ENCODE measurements at regions not wholly inside any gene's neighbourhood (a gene's known extent, or its start where the extent isn't known, plus 50 kb on each side); places are given as distances from the start of the nearest gene placed in this dataset.

DNA sequence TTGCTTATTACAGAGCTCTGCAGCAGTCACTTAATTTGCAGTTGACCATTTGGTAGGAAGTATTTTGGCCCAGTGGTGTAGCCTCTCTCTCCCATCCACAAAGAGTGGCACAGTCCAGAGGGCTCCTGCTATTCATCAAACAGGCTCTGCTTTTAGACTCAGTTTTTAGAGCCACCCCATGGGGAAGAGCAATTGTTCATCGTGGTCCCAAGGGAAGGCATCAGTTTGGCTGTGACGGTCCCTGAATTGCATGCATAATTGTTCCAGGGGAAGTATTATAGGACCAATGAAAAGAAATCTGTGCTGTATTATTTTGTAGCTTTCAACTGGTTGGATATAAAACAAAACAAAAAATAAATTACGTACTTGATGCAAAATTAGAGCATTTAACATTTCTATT lies 799.0 kb downstream of the DACH1 start:
- Histone ChIP-seq H3K36me3 (ENCODE audit: control insufficient read depth in 5 of 5, insufficient read depth in 5 of 5, low read length in 5 of 5) (no peaks in the 10 kb centered on the region), H3K27ac (ENCODE audit: low read depth, low read length) (no peak overlapping the region)

DNA sequence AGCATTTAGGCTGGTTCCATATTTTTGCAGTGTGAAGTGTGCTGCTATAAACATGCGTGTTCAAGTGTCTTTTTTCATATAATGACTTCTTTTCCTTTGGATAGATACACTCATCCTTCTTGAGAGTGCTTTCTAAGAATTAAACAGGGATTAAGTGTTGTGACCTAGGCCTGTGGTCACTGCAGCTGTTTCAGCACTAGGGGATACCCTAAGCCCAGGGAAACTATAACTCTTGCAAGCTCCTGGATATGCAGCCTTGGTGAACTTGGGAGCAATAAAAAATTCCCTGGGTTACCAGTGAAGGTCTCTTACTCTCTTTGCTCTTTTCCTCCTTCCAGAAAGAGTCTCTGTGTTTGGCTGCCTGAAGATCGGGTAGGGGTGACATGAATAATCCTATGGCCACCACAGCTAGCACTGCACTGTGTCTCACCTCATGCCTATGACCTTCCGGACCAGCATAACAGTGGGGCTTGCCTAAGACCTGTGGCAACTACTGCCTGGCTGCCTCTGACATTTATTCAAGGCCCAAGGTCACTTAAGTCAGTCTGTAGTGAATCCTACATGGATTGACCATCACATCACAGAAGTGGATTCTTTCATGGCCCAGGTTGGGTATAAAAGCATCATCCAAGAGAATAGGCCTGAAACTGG lies 799.7 kb downstream of the DACH1 start:
- Histone ChIP-seq H3K4me1 (ENCODE audit: control insufficient read depth in 5 of 5, insufficient read depth in 5 of 5, low read length in 5 of 5) (no peaks in the 10 kb centered on the region), H3K27me3 (ENCODE audit: control insufficient read depth in 5 of 5, insufficient read depth in 4 of 5, low read length in 5 of 5) (no peaks in the 10 kb centered on the region), H3K9ac (ENCODE audit: low read length in 5 of 5) (no peak overlapping the region), H3K9me3 (ENCODE audit: control insufficient read depth in 5 of 5, low read length in 5 of 5) (peaks cover 0 to 3% (median 0%) of the 10 kb centered on the region in 5 donors), H3K27ac (ENCODE audit: low read depth, low read length) (no peak overlapping the region), H3K36me3 (ENCODE audit: control insufficient read depth in 5 of 5, insufficient read depth in 5 of 5, low read length in 5 of 5) (no peaks in the 10 kb centered on the region), H3K4me3 (ENCODE audit: low read depth in 1 of 5, low read length in 5 of 5) (no peak overlapping the region)

More for the DNA sequence above, 799.0 kb downstream of the DACH1 start:
- H3K9ac ChIP-seq (ENCODE audit: low read length in 5 of 5): no peak overlapping the region
- H3K9me3 ChIP-seq (ENCODE audit: control insufficient read depth in 5 of 5, low read length in 5 of 5): no peaks in the 10 kb centered on the region
- H3K4me1 ChIP-seq (ENCODE audit: control insufficient read depth in 5 of 5, insufficient read depth in 5 of 5, low read length in 5 of 5): no peaks in the 10 kb centered on the region
- no peaks in the 10 kb centered on the region for H3K27me3 ChIP-seq (ENCODE audit: control insufficient read depth in 5 of 5, insufficient read depth in 4 of 5, low read length in 5 of 5)
- H3K4me3 ChIP-seq (ENCODE audit: low read depth in 1 of 5, low read length in 5 of 5): no peak overlapping the region

DNA sequence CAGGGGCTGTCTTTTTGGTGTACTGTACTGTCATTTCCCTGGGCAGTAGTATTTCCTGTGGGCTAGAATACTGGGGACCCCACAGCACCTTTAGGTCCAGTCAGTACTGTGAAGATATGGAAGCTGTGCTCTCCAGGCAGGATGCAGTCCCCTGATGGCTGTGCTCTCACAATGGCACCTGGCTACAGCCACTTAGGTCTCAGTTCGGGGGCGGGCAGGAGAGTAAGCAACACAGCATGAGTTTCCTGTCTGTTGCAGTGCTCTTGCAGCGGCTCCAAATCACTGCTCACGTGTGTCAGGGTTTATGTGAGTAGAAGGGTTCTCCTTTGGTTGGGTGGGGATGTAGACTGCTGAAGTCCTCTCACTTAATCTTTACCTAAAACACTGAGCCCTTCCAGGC lies 810.4 kb downstream of the DACH1 start:
- no peak overlapping the region for H3K9ac ChIP-seq (ENCODE audit: low read length in 5 of 5)
- peaks cover 0 to 10% (median 7%) of the 10 kb centered on the region in 5 donors for H3K9me3 ChIP-seq (ENCODE audit: control insufficient read depth in 5 of 5, low read length in 5 of 5)
- H3K4me1 ChIP-seq (ENCODE audit: control insufficient read depth in 5 of 5, insufficient read depth in 5 of 5, low read length in 5 of 5): peaks cover 0 to 2% (median 0%) of the 10 kb centered on the region in 5 donors
- H3K4me3 ChIP-seq (ENCODE audit: low read depth in 1 of 5, low read length in 5 of 5): no peak overlapping the region
- no peak overlapping the region for H3K27ac ChIP-seq (ENCODE audit: low read depth, low read length)
- no peaks in the 10 kb centered on the region for H3K36me3 ChIP-seq (ENCODE audit: control insufficient read depth in 5 of 5, insufficient read depth in 5 of 5, low read length in 5 of 5)
- no peaks in the 10 kb centered on the region for H3K27me3 ChIP-seq (ENCODE audit: control insufficient read depth in 5 of 5, insufficient read depth in 4 of 5, low read length in 5 of 5)

DNA sequence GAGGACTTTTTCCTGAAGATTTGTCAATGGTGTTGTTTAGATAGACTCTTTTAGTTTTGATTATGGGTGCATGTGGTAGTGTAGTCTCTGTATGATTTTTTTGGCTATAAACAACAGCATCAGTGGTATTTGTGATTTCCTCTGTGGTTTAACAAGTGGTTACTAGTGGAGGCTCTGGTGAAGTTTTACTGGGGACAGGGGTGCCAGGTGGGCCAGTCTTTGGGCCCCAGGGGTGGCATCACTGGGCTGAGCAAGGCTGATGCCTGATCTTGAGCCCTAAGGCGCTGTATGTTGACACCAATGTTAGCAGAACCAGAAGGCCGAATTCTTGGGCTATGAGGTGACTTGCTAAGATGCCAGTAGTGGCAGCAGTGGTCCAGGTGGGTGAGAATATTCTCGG lies 811.4 kb downstream of the DACH1 start:
- Histone ChIP-seq H3K27me3 (ENCODE audit: control insufficient read depth in 5 of 5, insufficient read depth in 4 of 5, low read length in 5 of 5) (no peaks in the 10 kb centered on the region), H3K9ac (ENCODE audit: low read length in 5 of 5) (no peak overlapping the region), H3K4me1 (ENCODE audit: control insufficient read depth in 5 of 5, insufficient read depth in 5 of 5, low read length in 5 of 5) (peaks cover 0 to 2% (median 0%) of the 10 kb centered on the region in 5 donors), H3K27ac (ENCODE audit: low read depth, low read length) (no peak overlapping the region), H3K36me3 (ENCODE audit: control insufficient read depth in 5 of 5, insufficient read depth in 5 of 5, low read length in 5 of 5) (no peaks in the 10 kb centered on the region), H3K9me3 (ENCODE audit: control insufficient read depth in 5 of 5, low read length in 5 of 5) (peaks cover 0 to 10% (median 7%) of the 10 kb centered on the region in 5 donors), H3K4me3 (ENCODE audit: low read depth in 1 of 5, low read length in 5 of 5) (no peak overlapping the region)

- Histone ChIP-seq H3K36me3 (ENCODE audit: control insufficient read depth in 5 of 5, insufficient read depth in 5 of 5, low read length in 5 of 5) (no peaks in the 10 kb centered on the region), H3K4me1 (ENCODE audit: control insufficient read depth in 5 of 5, insufficient read depth in 5 of 5, low read length in 5 of 5) (peaks cover 0 to 2% (median 0%) of the 10 kb centered on the region in 5 donors), H3K27me3 (ENCODE audit: control insufficient read depth in 5 of 5, insufficient read depth in 4 of 5, low read length in 5 of 5) (no peaks in the 10 kb centered on the region), H3K9me3 (ENCODE audit: control insufficient read depth in 5 of 5, low read length in 5 of 5) (peaks cover 0 to 10% (median 7%) of the 10 kb centered on the region in 5 donors), H3K4me3 (ENCODE audit: low read depth in 1 of 5, low read length in 5 of 5) (no peak overlapping the region), H3K9ac (ENCODE audit: low read length in 5 of 5) (no peak overlapping the region), H3K27ac (ENCODE audit: low read depth, low read length) (no peak overlapping the region)
These were observed 812.0 kb downstream of the DACH1 start for GRCh38 chr13:71055047-71055446.

DNA sequence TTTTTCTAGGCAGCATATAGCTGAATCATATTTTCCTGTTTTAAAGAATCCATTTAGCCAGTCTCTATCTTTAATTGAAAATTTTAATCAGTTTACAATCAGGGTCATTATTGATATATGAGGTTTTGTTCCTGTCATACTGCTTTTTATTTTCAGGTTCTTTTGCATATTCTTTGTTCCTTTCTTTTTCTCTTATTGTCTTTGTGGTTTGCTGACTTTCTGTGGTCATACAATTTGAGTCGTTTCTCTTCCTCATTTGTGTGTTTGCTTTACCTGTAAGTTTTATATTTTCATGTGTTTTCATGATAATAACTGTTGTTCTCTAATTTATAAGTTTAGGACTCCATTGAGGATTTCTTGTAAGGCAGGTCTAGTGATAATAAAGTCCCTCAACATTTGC lies 812.6 kb downstream of the DACH1 start:
- no peak overlapping the region for H3K27ac ChIP-seq (ENCODE audit: low read depth, low read length)

DNA sequence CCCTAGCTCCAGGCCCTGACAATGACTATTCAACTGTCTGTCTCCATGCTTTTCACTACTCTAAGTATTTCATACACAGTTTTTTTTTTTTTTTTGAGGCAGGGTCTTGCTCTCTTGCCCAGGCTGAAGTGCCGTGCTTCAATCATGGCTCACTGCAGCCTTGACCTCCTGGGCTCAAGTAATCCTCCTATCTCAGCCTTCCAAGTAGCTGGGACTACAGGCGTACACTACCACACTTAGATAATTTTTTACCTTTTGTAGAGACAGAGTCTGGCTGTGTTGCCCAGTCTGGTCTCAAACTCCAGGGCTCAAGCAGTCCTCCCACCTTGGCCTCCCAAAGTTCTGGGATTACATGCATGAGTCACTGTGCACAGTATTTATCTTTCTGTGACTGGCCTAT lies 815.4 kb downstream of the DACH1 start:
- Histone ChIP-seq H3K4me3 (ENCODE audit: low read depth in 1 of 5, low read length in 5 of 5) (no peak overlapping the region), H3K4me1 (ENCODE audit: control insufficient read depth in 5 of 5, insufficient read depth in 5 of 5, low read length in 5 of 5) (peaks cover 0 to 2% (median 0%) of the 10 kb centered on the region in 5 donors), H3K9ac (ENCODE audit: low read length in 5 of 5) (no peak overlapping the region), H3K27ac (ENCODE audit: low read depth, low read length) (no peak overlapping the region), H3K36me3 (ENCODE audit: control insufficient read depth in 5 of 5, insufficient read depth in 5 of 5, low read length in 5 of 5) (no peaks in the 10 kb centered on the region), H3K9me3 (ENCODE audit: control insufficient read depth in 5 of 5, low read length in 5 of 5) (peaks cover 0 to 10% (median 7%) of the 10 kb centered on the region in 5 donors), H3K27me3 (ENCODE audit: control insufficient read depth in 5 of 5, insufficient read depth in 4 of 5, low read length in 5 of 5) (no peaks in the 10 kb centered on the region)

More for the DNA sequence above, 812.6 kb downstream of the DACH1 start:
- peaks cover 0 to 10% (median 7%) of the 10 kb centered on the region in 5 donors for H3K9me3 ChIP-seq (ENCODE audit: control insufficient read depth in 5 of 5, low read length in 5 of 5)
- no peaks in the 10 kb centered on the region for H3K27me3 ChIP-seq (ENCODE audit: control insufficient read depth in 5 of 5, insufficient read depth in 4 of 5, low read length in 5 of 5)
- H3K4me1 ChIP-seq (ENCODE audit: control insufficient read depth in 5 of 5, insufficient read depth in 5 of 5, low read length in 5 of 5): peaks cover 0 to 2% (median 0%) of the 10 kb centered on the region in 5 donors
- H3K36me3 ChIP-seq (ENCODE audit: control insufficient read depth in 5 of 5, insufficient read depth in 5 of 5, low read length in 5 of 5): no peaks in the 10 kb centered on the region
- no peak overlapping the region for H3K4me3 ChIP-seq (ENCODE audit: low read depth in 1 of 5, low read length in 5 of 5)
- no peak overlapping the region for H3K9ac ChIP-seq (ENCODE audit: low read length in 5 of 5)

DNA sequence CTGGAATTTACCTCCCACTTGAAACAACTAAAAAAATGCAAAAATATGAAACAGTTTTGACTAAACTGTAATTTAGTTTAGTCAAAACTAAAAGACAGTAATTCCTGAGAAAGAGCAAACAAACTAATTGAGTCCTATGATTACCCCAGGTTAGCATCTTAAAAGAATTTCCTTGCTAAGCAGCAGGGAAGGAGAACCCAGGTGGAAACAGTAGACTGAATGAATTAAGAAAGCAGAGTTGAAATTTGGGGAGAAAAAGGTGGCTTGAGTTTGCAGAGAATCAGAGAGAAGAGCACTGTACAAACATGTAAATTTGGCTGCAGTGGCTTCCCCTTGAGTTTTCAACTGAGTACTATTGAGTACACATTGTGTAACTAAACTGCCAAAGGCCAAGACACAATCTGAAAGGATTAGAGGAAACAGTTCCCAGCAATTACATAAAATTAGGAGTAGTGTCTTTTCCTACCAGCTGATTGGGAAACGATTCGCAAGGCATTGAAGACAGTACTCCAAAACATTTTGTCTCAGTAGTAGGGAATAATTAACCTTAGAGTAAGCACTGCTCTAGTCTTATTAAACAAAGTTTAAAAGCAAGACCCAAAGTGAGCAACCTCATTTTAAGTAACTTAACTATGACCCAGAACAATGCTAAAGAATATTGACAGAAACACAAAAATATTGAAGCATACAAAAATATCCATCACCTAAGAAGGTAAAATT lies 820.5 kb downstream of the DACH1 start:
- Histone ChIP-seq H3K27me3 (ENCODE audit: control insufficient read depth in 5 of 5, insufficient read depth in 4 of 5, low read length in 5 of 5) (no peaks in the 10 kb centered on the region), H3K9ac (ENCODE audit: low read length in 5 of 5) (no peak overlapping the region), H3K4me3 (ENCODE audit: low read depth in 1 of 5, low read length in 5 of 5) (no peak overlapping the region), H3K9me3 (ENCODE audit: control insufficient read depth in 5 of 5, low read length in 5 of 5) (no peaks in the 10 kb centered on the region), H3K4me1 (ENCODE audit: control insufficient read depth in 5 of 5, insufficient read depth in 5 of 5, low read length in 5 of 5) (no peaks in the 10 kb centered on the region), H3K36me3 (ENCODE audit: control insufficient read depth in 5 of 5, insufficient read depth in 5 of 5, low read length in 5 of 5) (no peaks in the 10 kb centered on the region), H3K27ac (ENCODE audit: low read depth, low read length) (no peak overlapping the region)

- H3K9me3 ChIP-seq (ENCODE audit: control insufficient read depth in 5 of 5, low read length in 5 of 5): no peaks in the 10 kb centered on the region
These were observed 821.9 kb downstream of the DACH1 start for GRCh38 chr13:71045101-71045500.

DNA sequence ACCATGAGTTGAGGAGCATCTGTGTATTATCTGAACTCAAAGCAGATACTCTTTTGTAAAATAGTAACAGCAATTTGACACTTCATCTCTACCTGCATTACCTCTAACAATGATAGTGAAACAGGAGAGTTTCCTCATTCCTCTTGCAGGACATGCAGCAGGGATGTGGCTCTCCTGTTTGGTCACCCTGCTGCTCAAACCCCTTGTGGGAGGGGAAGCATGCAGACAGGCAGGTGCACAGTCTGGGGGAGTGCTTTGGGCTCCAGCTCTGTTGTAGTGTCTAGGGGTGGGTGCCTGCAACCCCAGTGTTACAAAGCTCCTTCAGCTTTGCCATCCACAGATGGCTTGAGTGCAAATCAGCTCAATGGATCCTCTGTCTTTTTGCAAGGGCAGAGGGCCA lies 827.6 kb downstream of the DACH1 start:
- no peak overlapping the region for H3K4me3 ChIP-seq (ENCODE audit: low read depth in 1 of 5, low read length in 5 of 5)
- no peaks in the 10 kb centered on the region for H3K27me3 ChIP-seq (ENCODE audit: control insufficient read depth in 5 of 5, insufficient read depth in 4 of 5, low read length in 5 of 5)
- H3K9me3 ChIP-seq (ENCODE audit: control insufficient read depth in 5 of 5, low read length in 5 of 5): no peaks in the 10 kb centered on the region
- no peak overlapping the region for H3K9ac ChIP-seq (ENCODE audit: low read length in 5 of 5)
- no peaks in the 10 kb centered on the region for H3K36me3 ChIP-seq (ENCODE audit: control insufficient read depth in 5 of 5, insufficient read depth in 5 of 5, low read length in 5 of 5)
- no peaks in the 10 kb centered on the region for H3K4me1 ChIP-seq (ENCODE audit: control insufficient read depth in 5 of 5, insufficient read depth in 5 of 5, low read length in 5 of 5)
- H3K27ac ChIP-seq (ENCODE audit: low read depth, low read length): no peak overlapping the region

More at GRCh38 chr13:71045101-71045500, 821.9 kb downstream of the DACH1 start:
- Histone ChIP-seq H3K4me3 (ENCODE audit: low read depth in 1 of 5, low read length in 5 of 5) (no peak overlapping the region), H3K4me1 (ENCODE audit: control insufficient read depth in 5 of 5, insufficient read depth in 5 of 5, low read length in 5 of 5) (no peaks in the 10 kb centered on the region), H3K27ac (ENCODE audit: low read depth, low read length) (no peak overlapping the region), H3K36me3 (ENCODE audit: control insufficient read depth in 5 of 5, insufficient read depth in 5 of 5, low read length in 5 of 5) (no peaks in the 10 kb centered on the region), H3K27me3 (ENCODE audit: control insufficient read depth in 5 of 5, insufficient read depth in 4 of 5, low read length in 5 of 5) (no peaks in the 10 kb centered on the region), H3K9ac (ENCODE audit: low read length in 5 of 5) (no peak overlapping the region)

All from subcutaneous abdominal adipose tissue (tissue), 5 donors.